Hepatocyte (in vitro differentiated cells): ENCODE measurements at regions not wholly inside any gene's neighbourhood (a gene's known extent, or its start where the extent isn't known, plus 50 kb on each side); places are given as distances from the start of the nearest gene placed in this dataset.

Source experiments
- EZH2 ChIP-seq: fragments of 200-600 bp; sonication (generic); IDR thresholded peaks from 2 replicates; pipeline ENCODE4 v1.6.1; 2016; ENCODE audit warnings: antibody characterized with exemption, mild to moderate bottlenecking, borderline replicate concordance
- TF ChIP-seq, protein P1 (sequence below): fragments of 200-600 bp; sonication (generic); IDR thresholded peaks from 2 replicates; pipeline ENCODE4 v1.5.1; 2016; ENCODE audit warnings: antibody characterized with exemption, mild to moderate bottlenecking; ENCODE audit not compliant: poor library complexity

DNA sequence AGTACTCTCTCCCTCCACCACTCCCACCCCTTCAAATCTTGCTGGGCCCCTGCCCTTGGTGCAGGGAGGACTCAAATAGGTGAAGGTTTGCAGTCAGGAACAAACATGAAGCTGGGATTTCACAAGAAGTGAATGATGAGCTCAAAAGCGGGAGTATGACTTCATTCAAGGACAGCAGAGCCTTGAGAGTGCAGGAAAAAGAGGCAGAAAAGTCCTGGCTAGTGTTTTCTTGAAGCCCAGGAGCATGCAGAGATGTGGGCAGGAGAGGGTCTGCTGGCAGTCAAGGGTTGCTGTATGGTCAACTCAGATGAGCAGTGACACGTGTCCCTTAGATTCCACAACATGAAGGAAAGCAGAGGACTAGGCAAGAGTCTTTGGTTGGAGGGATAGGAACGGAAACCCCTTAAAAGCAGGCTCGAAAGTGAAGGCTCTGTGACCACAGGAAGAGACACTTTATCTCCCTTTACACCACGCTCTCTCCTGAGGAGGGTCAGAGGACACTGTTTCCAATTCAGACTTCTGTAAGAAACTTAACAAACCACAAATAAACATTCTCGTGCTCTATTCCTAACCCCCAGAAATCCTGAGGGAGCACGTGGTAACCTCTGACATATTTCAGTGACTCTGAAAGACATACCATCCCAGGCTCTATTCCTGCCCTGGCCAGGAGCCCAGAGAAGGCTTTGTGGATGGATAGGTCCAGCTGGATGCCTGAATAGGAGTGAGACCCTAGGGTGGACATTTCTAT is 168.0 kb upstream of the NDN start:
- no peak for TF ChIP-seq EZH2
- TF ChIP-seq, protein P1, sequence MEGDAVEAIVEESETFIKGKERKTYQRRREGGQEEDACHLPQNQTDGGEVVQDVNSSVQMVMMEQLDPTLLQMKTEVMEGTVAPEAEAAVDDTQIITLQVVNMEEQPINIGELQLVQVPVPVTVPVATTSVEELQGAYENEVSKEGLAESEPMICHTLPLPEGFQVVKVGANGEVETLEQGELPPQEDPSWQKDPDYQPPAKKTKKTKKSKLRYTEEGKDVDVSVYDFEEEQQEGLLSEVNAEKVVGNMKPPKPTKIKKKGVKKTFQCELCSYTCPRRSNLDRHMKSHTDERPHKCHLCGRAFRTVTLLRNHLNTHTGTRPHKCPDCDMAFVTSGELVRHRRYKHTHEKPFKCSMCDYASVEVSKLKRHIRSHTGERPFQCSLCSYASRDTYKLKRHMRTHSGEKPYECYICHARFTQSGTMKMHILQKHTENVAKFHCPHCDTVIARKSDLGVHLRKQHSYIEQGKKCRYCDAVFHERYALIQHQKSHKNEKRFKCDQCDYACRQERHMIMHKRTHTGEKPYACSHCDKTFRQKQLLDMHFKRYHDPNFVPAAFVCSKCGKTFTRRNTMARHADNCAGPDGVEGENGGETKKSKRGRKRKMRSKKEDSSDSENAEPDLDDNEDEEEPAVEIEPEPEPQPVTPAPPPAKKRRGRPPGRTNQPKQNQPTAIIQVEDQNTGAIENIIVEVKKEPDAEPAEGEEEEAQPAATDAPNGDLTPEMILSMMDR, result no peak
